Left ventricle myocardium inferior (tissue), 1 donor: ENCODE measurements at regions not wholly inside any gene's neighbourhood (a gene's known extent, or its start where the extent isn't known, plus 50 kb on each side); places are given as distances from the start of the nearest gene placed in this dataset.

Source experiments
- DNase-seq: peaks from one replicate; pipeline ENCODE4 v3.0.0-alpha.2; 2020
- H3K27ac ChIP-seq: fragments of 200-600 bp; replicated peaks from 2 replicates; pipeline ENCODE4 v1.8.0; 2021
- H3K27me3 ChIP-seq: fragments of 200-600 bp; 2 replicates; pipeline ENCODE4 v1.8.0; 2021; ENCODE audit warnings: low read depth
- H3K36me3 ChIP-seq: fragments of 200-600 bp; 2 replicates; pipeline ENCODE4 v1.8.0; 2021
- H3K4me1 ChIP-seq: fragments of 200-600 bp; 2 replicates; pipeline ENCODE4 v1.8.0; 2021
- H3K4me3 ChIP-seq: fragments of 200-600 bp; 2 replicates; pipeline ENCODE4 v1.8.0; 2021; ENCODE audit warnings: mild to moderate bottlenecking, moderate library complexity
- H3K9me3 ChIP-seq: fragments of 200-600 bp; replicated peaks from 2 replicates; pipeline ENCODE4 v1.8.0; 2021
- CTCF ChIP-seq: fragments of 200-600 bp; IDR thresholded peaks from 2 replicates; pipeline ENCODE4 v1.8.0; 2021; ENCODE audit warnings: antibody characterized with exemption, mild to moderate bottlenecking, borderline replicate concordance
- intact Hi-C: fragments of 100-400 bp; cut with micrococcal nuclease; formaldehyde crosslinking; loops from one replicate; pipeline ENCODE4 v1.11.0; 2022
- donor health status: DM: no; HTN: yes; CAD: no; lungs with severe emphysema.

GRCh38 chr4:187302457-187303150 lies 578.9 kb upstream of the FAT1 start:
- H3K27ac ChIP-seq = no peak overlapping the region
- no peak overlapping the region for H3K4me3 ChIP-seq
- H3K27me3 ChIP-seq = no peaks in the 10 kb centered on the region
- no peaks in the 10 kb centered on the region for H3K9me3 ChIP-seq
- H3K36me3 ChIP-seq = no peaks in the 10 kb centered on the region
- DNase-seq = no peak
- intact Hi-C loops = no loop called here
- no peaks in the 10 kb centered on the region for H3K4me1 ChIP-seq
- no peak for TF ChIP-seq CTCF

GRCh38 chr4:187304133-187304532 lies 580.5 kb upstream of the FAT1 start:
- Histone ChIP-seq H3K27me3 (no peaks in the 10 kb centered on the region), H3K4me3 (no peak overlapping the region), H3K36me3 (no peaks in the 10 kb centered on the region), H3K4me1 (no peaks in the 10 kb centered on the region), H3K27ac (no peak overlapping the region), H3K9me3 (no peaks in the 10 kb centered on the region)
- TF ChIP-seq CTCF = no peak
- no peak for DNase-seq
- intact Hi-C loops = no loop called here

GRCh38 chr4:187307131-187307530 lies 583.5 kb upstream of the FAT1 start:
- H3K27ac ChIP-seq = no peak overlapping the region
- no peak for TF ChIP-seq CTCF
- peaks cover 9% of the 10 kb centered on the region for H3K9me3 ChIP-seq
- H3K36me3 ChIP-seq = no peaks in the 10 kb centered on the region
- H3K4me1 ChIP-seq = no peaks in the 10 kb centered on the region
- no peak overlapping the region for H3K4me3 ChIP-seq
- no peaks in the 10 kb centered on the region for H3K27me3 ChIP-seq
- DNase-seq = no peak
- intact Hi-C loops = no loop called here

GRCh38 chr4:187309456-187309855 lies 585.8 kb upstream of the FAT1 start:
- Histone ChIP-seq H3K4me3 (no peak overlapping the region), H3K27me3 (no peaks in the 10 kb centered on the region), H3K36me3 (no peaks in the 10 kb centered on the region), H3K4me1 (no peaks in the 10 kb centered on the region), H3K27ac (no peak overlapping the region), H3K9me3 (peaks cover 9% of the 10 kb centered on the region)
- intact Hi-C loops = no loop called here
- DNase-seq = no peak
- TF ChIP-seq CTCF = no peak

- no peak overlapping the region for H3K27ac ChIP-seq
- no peak overlapping the region for H3K4me3 ChIP-seq
- H3K27me3 ChIP-seq = no peaks in the 10 kb centered on the region
- no peak for TF ChIP-seq CTCF
- intact Hi-C loops = no loop called here
- no peak for DNase-seq
- no peaks in the 10 kb centered on the region for H3K4me1 ChIP-seq
- peaks cover 9% of the 10 kb centered on the region for H3K9me3 ChIP-seq
- no peaks in the 10 kb centered on the region for H3K36me3 ChIP-seq
Observed at GRCh38 chr4:187312299-187312698, 588.6 kb upstream of the FAT1 start.

- TF ChIP-seq CTCF = no peak
- Histone ChIP-seq H3K4me1 (no peaks in the 10 kb centered on the region), H3K9me3 (no peaks in the 10 kb centered on the region), H3K27me3 (no peaks in the 10 kb centered on the region), H3K27ac (no peak overlapping the region), H3K4me3 (no peak overlapping the region), H3K36me3 (no peaks in the 10 kb centered on the region)
- DNase-seq = no peak
- intact Hi-C loops = no loop called here
Observed at GRCh38 chr4:187317799-187318198, 594.1 kb upstream of the FAT1 start.
